Upper lobe of left lung (tissue), 4 donors: ENCODE measurements at regions not wholly inside any gene's neighbourhood (a gene's known extent, or its start where the extent isn't known, plus 50 kb on each side); places are given as distances from the start of the nearest gene placed in this dataset.

Experiments
- EP300 ChIP-seq, 4 donors: sonication (generic); formaldehyde crosslinking; IDR thresholded peaks; one replicate each; pipeline ENCODE4 v1.5.1; 2017; ENCODE audit warnings: antibody characterized with exemption in 4 of 4, control low read depth in 2 of 4
- POLR2A ChIP-seq, 4 donors: fragments of 450-650 bp; IDR thresholded peaks; one replicate each; pipeline ENCODE4 v1.5.1; 2016 to 2017; ENCODE audit warnings: antibody characterized with exemption in 4 of 4, mild to moderate bottlenecking in 2 of 4
- POLR2AphosphoS5 ChIP-seq, 2 donors: sonication (generic); formaldehyde crosslinking; IDR thresholded peaks; one replicate each; pipeline ENCODE4 v1.5.1; 2017; ENCODE audit warnings: antibody characterized with exemption in 2 of 2
- TF ChIP-seq, protein P1 (sequence below), 6 experiments: fragments of 450-650 bp in 4 of 6; fragments of 200-600 bp in 2 of 6; sonication (generic) in 2 of 6; IDR thresholded peaks; one replicate each; pipeline ENCODE4 v1.5.1; 2016 to 2019; ENCODE audit warnings: antibody characterized with exemption in 6 of 6

GRCh38 chr7:3246127-3246526, 54.9 kb upstream of the SDK1 start:
- TF ChIP-seq POLR2A (IDR thresholded peaks at IDR 0.05) (no peak), POLR2AphosphoS5 (IDR thresholded peaks at IDR 0.05) (no peak), EP300 (IDR thresholded peaks at IDR 0.05) (no peak)
- TF ChIP-seq, protein P1, sequence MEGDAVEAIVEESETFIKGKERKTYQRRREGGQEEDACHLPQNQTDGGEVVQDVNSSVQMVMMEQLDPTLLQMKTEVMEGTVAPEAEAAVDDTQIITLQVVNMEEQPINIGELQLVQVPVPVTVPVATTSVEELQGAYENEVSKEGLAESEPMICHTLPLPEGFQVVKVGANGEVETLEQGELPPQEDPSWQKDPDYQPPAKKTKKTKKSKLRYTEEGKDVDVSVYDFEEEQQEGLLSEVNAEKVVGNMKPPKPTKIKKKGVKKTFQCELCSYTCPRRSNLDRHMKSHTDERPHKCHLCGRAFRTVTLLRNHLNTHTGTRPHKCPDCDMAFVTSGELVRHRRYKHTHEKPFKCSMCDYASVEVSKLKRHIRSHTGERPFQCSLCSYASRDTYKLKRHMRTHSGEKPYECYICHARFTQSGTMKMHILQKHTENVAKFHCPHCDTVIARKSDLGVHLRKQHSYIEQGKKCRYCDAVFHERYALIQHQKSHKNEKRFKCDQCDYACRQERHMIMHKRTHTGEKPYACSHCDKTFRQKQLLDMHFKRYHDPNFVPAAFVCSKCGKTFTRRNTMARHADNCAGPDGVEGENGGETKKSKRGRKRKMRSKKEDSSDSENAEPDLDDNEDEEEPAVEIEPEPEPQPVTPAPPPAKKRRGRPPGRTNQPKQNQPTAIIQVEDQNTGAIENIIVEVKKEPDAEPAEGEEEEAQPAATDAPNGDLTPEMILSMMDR (IDR thresholded peaks at IDR 0.05) = no peak
